ENCODE measurements at regions not wholly inside any gene's neighbourhood (a gene's known extent, or its start where the extent isn't known, plus 50 kb on each side); places are given as distances from the start of the nearest gene placed in this dataset.

DNA sequence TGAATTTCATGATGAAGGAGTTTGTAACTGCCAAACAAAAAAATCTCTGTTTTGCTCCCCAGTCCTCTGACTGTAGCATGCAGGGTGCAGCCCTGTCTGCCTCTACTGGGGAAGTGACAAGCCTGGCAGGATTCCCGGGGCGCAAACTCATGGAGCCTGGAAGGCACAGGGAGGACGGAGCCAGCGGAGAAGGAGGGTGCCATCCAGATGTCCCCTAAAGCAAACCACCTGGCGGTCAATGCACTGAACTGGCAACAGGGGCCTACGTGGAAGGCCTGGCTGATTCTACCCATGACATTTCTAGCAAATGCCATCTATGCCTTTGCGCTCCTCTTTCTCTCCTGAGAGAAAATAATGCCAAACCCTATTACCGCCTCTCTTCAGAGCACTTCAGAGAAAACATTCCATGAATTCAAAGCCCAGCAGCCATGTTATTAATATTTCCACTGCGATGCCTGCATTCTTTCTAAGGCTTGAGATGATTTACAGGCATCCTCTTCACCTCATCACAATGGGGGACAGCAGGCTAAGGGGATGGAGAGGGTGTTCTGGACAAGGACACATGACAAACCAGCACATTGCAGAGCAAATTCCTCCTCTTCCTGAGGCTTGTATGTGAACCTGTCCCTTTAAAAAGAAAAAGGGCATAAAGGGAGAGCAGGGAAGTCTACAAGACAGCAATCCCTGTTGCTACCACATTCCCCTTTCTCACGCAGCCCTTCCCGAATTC, 329.3 kb upstream of the NOCT start:
- no peak for DNase-seq

- no peak for DNase-seq
Measured at GRCh38 chr4:138685316-138685715, 330.3 kb upstream of the NOCT start.

GRCh38 chr4:138680989-138681604, 334.5 kb upstream of the NOCT start:
- no peak for DNase-seq

DNA sequence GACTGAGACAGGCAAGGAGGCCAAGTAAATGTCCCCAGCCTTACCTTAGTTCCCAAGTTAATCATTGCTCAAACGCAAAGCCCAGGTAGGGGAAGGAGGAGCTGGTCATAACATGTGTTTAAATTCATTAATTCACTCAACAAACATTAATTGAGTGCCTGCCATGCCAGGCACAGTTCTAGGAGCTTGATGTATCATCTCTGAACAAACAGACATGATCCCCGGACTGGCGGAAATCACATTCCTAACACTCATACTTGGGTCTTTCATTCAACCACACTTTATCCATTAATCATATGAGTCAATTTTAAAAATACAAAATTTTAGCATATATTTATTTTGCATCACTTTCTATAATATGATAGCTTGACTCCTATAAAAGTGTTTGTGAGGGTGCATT, 335.3 kb upstream of the NOCT start:
- DNase-seq = no peak

DNA sequence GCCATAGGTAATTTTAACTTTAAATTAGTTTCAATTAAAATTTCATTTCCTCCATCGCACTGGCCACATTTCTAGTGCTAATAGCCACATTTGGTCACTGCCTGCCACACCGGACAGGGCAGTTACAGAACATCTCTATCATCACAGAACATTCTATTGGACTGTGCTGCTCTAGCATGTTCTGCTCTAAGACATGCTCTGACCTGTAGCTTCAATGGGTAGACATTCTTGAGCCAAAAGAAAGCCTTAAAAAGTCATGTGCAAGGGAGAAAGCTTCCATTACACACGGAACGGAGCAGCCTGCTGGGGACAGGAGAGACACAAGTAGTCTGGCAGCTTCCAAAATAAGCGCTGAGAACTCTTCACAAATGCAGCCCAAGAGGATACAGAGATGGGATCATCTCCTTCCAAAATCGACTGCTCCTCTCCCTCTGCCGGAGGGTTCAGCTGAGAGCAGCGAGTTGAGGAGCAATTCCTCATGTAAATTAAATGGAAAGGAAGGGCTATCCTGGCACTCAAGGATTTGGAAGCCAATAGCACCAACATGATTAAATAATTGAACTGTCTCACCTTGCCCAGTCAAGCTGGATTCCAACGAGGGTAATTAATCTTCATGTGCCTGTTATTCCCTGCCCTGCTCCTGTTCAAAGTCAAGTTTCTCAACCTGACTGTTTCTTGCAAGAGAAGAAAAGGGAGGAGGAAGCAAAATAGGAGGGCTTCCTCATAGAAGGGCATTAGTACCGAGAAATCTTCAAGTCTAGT, 336.4 kb upstream of the NOCT start:
- no peak for DNase-seq

DNA sequence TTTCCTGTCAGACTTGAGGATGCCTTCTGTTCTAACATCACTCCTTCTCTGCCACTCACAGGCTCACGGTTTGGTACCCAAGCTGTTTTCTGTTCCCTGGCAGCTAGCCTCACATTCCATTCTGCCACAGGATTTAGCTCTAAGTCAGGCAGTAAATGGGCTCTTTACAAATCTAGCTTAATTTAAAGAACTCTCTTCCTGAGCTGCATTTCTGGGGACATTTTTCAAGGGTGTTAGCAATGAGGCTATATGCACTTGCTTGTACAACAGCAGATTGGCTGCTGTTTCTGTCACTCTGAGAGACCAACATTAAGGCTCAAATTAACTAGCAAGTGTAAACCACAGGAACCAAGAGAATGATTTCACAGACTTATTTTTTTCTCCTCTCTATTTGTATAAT, 337.8 kb upstream of the NOCT start:
- no peak for DNase-seq

- DNase-seq = no peak
Measured at GRCh38 chr4:138677212-138677611, 338.4 kb upstream of the NOCT start.

DNA sequence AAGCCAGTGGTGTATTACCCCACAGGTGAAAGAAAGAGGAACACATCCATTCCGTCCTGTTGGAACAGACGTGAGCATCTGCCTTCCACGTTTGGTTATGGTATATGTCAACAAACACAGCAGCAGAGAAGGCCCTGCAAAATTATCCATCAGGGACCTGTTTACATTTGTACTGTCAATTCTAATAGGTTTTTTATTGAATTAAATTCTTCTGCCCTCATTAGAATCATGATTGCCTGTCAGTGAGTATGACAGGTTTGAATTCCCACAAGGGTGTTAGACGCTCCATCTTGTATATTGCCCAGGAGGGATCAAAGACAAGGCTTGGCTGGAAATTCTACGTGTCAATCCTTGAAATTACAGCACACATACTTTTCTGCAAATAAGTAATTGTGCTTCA, 339.9 kb upstream of the NOCT start:
- no peak for DNase-seq

GRCh38 chr4:138674209-138674608, 341.4 kb upstream of the NOCT start:
- no peak for DNase-seq

- no peak for DNase-seq
Measured at GRCh38 chr4:138673053-138673452, 342.5 kb upstream of the NOCT start.

GRCh38 chr4:138672393-138672976, 343.1 kb upstream of the NOCT start:
- DNase-seq = no peak

- no peak for DNase-seq
Measured at GRCh38 chr4:138671606-138672084, 343.9 kb upstream of the NOCT start.

GRCh38 chr4:138671106-138671505, 344.5 kb upstream of the NOCT start:
- DNase-seq = no peak

GRCh38 chr4:138670681-138671080, 344.9 kb upstream of the NOCT start:
- DNase-seq = no peak

- no peak for DNase-seq
Measured at GRCh38 chr4:138669479-138670315, 345.9 kb upstream of the NOCT start.

DNA sequence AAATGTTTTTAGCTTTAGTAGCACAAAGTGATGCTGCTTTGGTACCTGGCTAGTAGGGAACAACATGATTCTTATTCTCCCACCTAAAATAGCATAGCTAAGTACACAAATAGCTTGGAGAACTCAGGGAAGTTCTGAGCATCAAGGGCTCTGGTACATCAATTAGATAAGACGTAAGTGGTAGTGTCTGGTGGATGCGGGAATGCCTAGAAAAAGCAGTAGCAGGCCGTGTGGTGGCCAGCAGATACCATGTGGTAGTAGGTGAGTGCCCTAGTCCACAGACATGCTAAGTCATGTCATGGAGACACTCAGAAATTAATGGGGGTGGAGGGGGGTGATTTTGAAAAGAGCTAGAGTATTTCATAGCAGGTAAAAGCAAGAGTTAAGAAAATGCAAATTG, 347.3 kb upstream of the NOCT start:
- no peak for DNase-seq

GRCh38 chr4:138666366-138666765, 349.2 kb upstream of the NOCT start:
- no peak for DNase-seq

DNA sequence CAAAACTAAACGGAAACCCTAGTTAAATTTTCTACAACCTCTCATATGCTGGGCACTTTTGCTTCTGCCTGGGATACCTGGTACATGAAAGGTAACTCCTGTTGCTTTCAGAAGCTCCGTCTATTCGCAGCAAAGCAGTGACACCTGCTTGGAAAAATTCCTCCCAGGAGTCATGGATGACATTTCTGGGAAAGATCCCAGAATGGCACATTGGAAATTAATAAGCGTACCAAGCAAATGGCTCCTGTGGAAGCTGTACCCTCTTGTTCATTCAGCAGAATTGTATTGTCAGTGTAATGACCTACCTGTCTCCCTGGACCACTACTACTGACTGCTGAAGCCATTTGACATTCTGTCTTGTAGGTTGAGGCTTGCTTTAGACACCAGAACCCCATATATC, 349.7 kb upstream of the NOCT start:
- no peak for DNase-seq

GRCh38 chr4:138663883-138664282, 351.7 kb upstream of the NOCT start:
- DNase-seq = no peak

DNA sequence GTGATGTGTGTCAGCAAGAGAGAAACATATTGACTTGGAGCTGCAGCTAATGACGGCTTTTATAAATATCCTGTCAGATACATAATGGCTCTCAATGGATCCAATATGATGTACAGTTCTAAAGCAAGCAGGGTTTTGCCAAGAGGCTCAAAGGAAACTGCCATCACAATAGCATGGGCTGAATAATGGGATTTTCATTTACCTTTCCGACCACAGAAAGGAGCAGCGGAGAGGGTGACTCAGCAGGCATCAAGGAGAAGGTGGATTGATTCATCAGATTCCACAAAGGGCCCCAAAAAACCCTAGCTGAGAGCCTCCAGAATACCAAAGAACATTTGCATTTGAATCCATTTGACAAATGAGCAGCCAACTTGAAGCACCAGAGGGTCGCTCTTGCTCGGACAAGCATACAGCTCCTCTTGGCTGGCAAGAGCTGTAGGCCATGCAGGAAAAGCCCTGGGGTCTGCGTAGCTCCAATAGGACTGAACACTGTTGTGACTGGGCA, 355.7 kb upstream of the NOCT start:
- DNase-seq = no peak

DNA sequence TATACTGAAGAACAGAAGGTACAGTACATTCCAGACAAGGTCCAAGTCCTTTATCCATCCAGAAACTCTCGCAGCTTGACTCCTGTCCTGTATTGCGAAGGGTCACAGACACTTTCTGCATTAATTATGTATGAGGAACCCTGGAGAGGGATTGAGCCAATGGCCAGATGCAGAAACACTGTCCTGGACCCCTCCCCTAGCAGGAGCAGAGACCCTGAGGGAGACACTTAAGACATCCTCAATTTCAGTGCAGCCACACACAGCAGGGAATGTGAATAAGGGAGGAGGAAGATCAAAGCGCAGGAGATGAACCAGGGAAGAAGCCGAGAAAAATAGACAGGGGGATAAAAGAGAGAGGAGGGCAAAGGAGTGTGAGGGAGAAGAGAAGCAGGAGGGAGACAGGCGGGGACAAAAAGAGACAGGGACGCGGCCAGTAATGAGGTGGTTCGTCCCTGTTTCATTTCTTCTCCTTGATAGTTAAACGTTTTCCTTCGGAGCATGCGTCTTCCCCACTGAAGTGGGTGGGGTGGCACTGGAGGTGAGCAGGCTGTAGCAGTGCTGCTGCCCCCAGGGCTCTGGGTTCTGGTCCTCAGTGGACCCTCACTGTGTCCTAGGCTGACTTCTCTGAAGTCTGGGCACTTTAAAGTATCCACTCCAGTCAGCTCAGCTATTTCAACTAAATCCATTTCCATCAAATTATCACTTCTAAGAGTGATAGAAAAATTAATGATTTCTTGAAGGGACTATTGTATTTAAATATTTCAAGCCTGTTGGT, 356.4 kb upstream of the NOCT start:
- no peak for DNase-seq

DNA sequence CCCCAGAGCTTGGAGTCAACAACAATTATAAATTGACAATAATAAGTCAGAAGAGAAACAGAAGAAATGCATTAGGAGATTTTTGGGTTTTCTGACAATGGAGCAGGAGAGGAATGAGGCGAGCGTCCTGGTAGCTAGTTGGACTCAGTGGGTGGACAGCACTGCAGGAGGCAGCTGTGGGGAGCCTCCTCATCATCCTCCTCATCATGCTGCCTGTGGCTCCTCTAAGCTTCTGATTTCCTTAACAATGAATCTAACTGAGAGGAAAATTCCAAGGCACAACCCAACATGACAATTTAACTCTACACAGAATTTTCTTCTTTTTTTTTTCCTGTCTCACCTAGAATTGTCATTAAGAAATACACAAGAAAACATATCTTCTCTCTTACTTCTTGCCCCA, 357.1 kb upstream of the NOCT start:
- no peak for DNase-seq

All from DMS 273 treated with DMSO at 0.1 percent for 48 hours (cell line).